HG03280 (cell line): ENCODE measurements at regions not wholly inside any gene's neighbourhood (a gene's known extent, or its start where the extent isn't known, plus 50 kb on each side); places are given as distances from the start of the nearest gene placed in this dataset.

Source experiments
- ATAC-seq: cut with Tn5 transposase; IDR thresholded peaks from one replicate; pipeline ENCODE4 v1.9.1; 2021; ENCODE audit warnings: mild to moderate bottlenecking, moderate library complexity; ENCODE audit not compliant: unreplicated experiment

DNA sequence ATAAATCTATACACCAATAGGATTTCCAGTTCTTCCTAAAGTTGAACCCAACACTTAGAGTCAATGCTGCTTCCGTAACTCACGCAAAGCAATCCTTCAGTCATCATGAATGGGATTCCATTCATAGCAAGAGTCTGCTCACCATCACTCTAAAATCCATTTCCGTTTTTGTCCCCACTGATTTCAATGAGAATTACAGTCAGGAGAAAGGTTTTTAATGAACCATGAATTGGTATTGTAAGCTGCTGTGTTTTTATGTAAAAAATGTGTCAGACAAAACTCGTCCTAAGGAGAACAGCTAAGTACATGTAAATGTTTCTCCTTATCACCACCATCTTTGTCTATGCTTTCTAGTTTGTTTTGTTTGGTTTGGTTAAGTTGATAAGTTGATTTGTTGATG lies 391.5 kb downstream of the IRS1 start:
- ATAC-seq, result no peak

GRCh38 chr2:226407135-226407534 lies 392.5 kb downstream of the IRS1 start:
- ATAC-seq, result no peak

- no peak for ATAC-seq
Measured at GRCh38 chr2:226405465-226405864, 394.2 kb downstream of the IRS1 start.

GRCh38 chr2:226403369-226403768 lies 396.3 kb downstream of the IRS1 start:
- no peak for ATAC-seq

DNA sequence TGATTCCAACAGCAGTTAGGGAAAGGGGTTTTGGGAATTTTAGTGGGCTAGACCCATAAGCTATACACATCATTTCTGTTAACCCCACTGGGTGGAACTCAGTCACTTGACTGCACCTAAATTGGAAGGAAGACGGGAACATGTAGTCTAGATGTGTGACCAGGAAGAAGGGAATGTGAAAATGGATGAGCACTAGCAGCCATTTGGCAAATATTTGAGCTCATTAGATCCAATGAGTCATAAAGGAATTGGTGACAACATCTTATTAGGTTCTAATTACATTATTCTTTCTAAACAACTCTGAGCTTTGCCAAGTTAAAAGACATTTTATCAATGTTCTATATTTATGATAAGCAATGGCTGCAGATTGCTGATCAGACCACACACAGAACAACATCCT lies 400.6 kb downstream of the IRS1 start:
- ATAC-seq, result no peak

- no peak for ATAC-seq
Measured at GRCh38 chr2:226398580-226398979, 401.0 kb downstream of the IRS1 start.

DNA sequence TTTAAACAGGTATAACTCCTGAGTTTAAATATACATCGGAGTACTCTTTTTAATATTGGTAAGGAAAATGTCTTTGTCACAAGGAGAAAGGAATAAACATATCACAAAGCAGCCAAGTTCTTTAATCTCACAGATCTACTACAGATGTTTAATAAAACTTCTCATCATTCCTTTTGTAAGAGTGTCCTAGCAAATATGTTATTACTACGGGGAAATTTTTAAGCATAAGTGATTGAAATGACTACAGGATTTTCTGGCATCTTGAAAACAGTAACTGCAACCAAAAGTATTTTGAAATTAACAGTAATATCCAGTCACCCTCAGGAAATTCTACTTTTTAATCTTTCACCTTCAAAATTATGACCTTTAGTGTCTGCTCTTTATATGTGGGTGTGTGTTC lies 403.1 kb downstream of the IRS1 start:
- ATAC-seq, result no peak

GRCh38 chr2:226387499-226387942 lies 412.1 kb downstream of the IRS1 start:
- ATAC-seq, result no peak

- no peak for ATAC-seq
Measured at GRCh38 chr2:226383461-226383860, 416.2 kb downstream of the IRS1 start.

- ATAC-seq, result no peak
Measured at GRCh38 chr2:226380679-226381078, 418.9 kb downstream of the IRS1 start.

- no peak for ATAC-seq
Measured at GRCh38 chr2:226378753-226379705, 420.6 kb downstream of the IRS1 start.

DNA sequence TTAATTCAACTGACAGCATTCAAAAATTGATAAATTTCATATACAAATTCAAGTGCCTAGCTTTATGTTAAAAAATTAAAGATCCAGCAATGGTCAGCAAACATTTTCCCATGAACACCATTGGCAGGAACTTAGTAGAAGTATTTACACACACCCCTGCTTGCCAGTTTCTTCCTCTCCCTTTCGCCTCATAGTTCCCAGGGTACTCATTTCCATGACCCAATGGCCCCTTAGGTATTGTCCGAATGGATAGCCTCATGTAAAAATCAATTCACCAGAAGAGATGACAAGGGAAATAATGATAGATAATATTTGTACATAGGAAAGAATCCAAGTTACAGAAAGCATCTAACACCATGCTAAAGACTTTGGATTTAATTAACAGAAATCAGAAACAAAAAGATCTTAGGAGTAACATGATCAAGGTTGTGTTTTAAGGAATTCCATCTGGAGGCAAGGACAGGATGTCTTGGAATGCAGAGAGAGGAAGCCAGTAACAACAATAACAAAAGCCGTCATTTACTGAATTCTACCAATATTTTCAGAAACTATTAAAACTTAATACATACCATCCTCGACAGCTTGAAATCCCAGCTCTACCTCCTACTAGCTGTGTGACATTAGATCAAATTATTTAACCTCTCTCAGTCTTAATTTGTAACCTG lies 423.0 kb downstream of the IRS1 start:
- ATAC-seq, result no peak

- ATAC-seq, result no peak
Measured at GRCh38 chr2:226366920-226367319, 432.7 kb downstream of the IRS1 start.

- ATAC-seq, result no peak
Measured at GRCh38 chr2:226364217-226364616, 435.4 kb downstream of the IRS1 start.

DNA sequence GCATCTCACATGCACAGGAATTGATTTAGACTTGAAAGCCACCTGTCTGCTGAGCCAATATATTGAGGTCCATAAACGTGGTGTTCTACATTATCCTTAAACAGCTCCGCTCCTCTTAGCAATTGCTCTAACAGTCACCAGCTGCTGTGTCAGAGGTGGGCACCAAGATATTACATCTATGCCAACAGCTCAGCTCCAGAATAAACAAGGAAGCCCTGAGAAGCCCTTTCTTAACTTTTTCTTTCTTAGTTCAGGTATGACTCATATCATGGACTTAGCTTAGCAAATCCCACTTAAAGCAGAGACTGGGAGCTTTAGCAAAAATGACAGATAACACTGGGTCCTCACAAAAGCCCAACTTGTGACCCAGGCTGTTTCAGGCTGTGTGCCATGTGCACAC lies 436.6 kb downstream of the IRS1 start:
- ATAC-seq, result no peak

- ATAC-seq, result no peak
Measured at GRCh38 chr2:226360658-226361057, 439.0 kb downstream of the IRS1 start.

DNA sequence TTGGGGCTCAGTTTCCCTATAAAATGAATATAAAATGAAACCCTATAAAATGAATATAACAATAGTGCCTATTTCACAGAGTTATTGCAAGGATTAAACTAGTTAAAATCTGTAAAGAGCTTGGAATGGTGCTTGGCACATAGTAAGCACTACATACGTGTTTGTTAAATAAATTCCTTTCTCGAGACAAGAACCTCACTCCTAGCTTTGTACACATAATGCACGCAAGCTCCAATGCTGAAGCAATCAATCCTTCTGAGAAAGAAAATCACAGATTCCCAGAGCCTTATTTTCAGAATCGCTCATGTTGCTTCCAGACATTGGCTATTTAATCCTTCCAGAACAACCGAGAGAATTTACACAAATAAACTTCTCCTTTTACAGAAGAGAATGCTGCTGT lies 440.9 kb downstream of the IRS1 start:
- ATAC-seq, result no peak

DNA sequence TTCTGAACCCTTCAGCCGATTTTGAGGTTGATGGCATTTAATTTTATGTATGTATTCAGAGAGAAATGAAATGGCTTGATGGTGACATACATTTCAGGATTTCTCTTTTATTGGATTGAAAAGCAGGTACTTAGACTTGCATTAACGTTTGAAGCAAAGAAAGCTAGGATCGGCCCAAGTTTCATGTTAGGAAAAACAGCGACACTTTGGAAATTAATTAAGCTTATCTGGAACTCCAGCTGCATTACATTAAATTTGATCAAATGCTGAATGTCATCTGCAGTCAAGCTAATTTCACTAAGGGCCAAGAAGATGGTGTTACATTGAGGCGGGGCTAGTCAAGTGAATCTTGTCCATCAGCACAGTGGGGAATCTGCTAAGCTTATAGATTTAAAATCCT lies 441.8 kb downstream of the IRS1 start:
- no peak for ATAC-seq

DNA sequence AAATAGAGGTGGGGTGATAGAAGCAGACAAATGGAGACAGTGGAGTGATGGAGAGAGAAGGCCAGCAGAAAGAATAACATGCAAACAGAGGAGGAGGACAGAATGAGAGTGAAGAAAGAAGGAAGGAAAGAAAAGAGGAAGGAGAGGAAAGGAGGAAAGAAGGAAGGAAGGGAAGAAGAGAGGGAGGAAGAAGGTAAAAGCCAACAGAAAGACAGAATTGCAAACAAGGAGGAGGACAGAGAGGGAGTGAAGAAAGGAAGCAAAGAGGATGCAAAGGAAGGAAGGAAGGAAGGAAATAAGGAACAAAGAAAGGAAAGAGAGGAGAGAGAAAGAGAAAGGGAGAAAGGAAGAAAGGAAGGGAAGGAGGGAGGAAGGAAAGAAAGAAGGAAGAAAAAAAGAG lies 444.0 kb downstream of the IRS1 start:
- ATAC-seq, result no peak

DNA sequence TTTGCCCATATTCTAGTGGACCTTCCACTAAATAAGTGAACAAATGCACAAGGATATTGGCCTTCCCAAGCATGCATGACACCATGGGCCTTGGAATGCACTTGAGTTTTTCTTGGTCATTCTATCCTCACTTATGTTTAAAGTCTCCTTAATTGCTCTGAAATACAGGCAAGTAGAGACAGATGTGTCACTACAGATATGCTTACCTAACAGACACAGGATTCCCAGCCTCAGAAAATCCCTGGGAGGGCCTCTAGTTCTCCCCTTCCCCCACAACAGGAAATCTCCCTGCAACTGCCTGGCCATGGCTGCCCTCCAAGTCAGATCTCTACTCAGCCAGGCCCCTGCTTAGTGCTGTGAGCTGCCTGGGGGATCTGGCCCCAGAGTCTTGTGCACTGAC lies 445.2 kb downstream of the IRS1 start:
- no peak for ATAC-seq

- ATAC-seq, result no peak
Measured at GRCh38 chr2:226352941-226353560, 446.6 kb downstream of the IRS1 start.

DNA sequence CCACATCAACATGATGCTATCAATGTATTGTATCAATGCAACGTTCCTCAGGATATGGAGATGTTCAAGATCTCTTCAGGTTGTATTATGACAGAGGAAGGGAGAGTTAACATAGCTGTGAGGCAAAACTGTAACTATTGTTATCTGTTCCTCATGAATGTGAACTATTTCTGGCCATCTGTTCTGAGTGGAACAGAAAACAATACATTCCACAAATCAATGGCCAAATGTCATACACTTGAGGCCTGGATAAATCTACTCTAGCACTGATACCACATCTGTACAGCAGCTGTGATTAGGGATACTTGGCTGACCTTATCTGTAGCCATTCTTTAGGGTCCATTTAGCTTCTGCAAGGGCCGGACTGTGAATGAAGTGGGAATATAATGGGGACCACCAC lies 447.9 kb downstream of the IRS1 start:
- no peak for ATAC-seq
